ENCODE measurements at regions not wholly inside any gene's neighbourhood (a gene's known extent, or its start where the extent isn't known, plus 50 kb on each side); places are given as distances from the start of the nearest gene placed in this dataset.
"Not testable (repeated sequence)": the region's sequence is repeated elsewhere in the genome, so short reads cannot be mapped to it uniquely, and the experiment has no call there.

DNA sequence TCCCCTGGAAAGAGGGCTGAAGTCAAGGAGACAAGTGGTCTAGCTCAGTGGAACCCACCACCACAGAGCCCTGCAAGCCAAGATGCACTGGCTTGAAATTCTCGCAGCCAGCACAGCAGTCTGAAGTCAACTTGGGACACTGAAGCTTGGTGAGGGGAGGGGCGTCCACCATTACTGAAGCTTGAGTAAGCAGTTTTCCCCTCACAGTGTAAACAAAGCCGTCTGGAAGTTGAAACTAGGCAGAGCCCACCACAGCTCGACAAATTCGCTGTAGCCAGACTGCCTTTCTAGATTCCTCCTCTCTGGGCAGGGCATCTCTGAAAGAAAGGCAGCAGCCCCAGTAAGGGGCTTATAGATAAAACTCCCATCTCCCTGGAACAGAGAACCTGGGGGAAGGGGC lies 87.3 kb upstream of the KITLG start:
- DNase-seq, result not testable (repeated sequence)

DNA sequence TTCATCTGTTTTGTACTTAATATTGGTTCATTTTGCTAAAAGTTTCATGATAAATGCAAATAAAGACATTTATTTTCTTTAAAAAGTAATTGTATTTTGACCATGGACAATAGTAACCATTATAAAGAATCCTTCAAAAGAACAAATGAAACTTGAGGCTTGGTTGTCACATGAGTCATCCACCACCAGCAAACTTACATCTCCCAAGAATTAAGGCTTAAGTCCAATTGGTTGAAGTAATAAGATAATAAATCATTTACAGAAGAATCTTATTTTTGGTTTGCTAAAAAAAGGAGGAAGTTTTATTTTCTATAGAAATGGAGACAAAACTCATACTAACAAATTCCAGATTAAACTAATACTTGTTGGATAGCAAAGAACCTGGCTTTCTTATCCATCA lies 84.8 kb upstream of the KITLG start:
- no peak for DNase-seq

DNA sequence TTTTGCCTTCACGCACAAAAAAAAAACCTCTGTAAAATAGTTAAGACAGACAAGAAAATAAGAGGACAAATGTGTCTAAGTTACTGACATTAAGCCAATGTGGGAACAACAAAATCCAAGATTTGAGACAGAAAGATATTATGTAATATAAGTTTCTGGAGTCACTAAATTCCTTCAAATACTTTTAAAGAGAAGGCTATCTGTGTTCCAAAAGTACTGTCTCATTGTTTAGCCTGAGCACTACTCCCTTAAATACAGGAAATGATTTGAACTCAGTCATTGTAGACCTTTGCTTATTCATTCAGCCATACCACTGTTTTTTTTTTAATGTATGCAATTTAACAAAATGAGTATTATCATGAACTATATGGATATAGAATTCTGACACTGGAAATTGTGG lies 82.7 kb upstream of the KITLG start:
- DNase-seq, result no peak

DNA sequence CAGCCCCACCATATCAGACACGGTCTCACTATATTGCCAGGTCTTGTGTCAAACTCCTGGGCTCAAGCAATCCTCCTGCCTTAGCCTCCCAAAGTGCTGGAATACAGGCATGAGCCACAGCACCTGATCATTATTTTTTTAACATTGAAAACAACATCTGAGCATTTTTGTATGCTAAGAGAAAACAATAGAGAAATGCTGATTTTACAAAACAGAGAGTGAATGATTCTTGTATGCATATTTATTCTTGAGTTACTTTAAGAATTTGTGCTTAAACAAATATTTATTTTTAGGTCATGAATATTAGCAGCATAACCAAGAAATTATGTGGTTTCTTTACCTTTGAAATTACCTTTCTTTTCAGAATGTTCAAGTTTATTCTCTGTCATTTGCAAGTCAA lies 81.8 kb upstream of the KITLG start:
- no peak for DNase-seq

DNA sequence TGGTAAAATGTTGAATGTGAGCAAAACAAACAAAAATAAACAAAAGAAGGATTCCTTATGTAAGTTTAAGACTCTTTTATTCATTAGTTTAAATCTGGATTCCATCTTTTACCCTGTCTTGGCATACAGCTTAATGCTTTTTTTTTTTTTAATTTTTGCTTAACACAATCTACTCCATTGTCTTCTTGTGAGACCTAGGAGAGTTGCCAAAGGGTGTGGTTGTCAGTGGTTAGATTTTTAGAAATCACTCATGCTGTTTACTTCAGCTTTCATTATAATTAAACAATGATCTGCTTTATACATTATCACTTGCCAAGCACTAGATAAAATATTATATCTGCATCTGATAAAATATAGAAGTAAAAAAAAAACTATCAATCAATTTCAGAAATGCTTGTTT lies 77.7 kb upstream of the KITLG start:
- no peak for DNase-seq

DNA sequence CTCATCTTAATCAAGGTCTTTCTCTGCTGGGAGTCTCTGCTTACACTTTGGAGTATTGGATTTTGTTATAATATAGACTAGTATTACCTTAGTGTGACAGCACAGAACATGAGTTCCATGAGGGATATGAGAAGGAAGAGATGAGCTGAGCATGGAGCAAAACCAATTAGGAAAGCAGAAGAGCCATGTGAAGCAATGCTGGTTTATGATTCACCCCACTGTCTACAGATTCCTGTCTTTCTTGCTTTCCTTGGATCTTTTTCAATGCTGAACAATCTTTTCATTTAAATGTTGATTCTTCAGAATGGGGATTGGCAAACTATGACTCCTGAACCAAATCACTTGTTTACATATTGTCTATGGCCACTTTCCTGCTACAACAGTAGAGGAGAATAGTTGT lies 70.4 kb upstream of the KITLG start:
- no peak for DNase-seq

DNA sequence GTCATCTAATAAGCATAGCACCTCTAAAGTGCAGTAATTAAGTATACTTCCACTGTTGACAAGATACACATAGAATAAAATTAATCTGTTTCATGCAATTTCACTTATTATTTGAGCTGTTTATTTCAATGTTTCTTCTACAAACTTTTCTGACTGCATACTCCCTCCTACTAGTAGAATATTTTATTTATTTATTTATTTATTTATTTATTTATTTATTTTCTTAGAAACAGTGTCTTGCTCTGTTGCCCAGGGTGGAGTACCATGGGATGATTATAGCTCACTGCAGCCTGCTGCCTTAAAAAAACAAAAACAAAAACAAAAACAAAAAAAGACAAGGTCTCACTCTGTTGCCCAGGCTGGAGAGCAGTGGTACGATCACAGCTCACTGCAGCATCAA lies 68.4 kb upstream of the KITLG start:
- no peak for DNase-seq

DNA sequence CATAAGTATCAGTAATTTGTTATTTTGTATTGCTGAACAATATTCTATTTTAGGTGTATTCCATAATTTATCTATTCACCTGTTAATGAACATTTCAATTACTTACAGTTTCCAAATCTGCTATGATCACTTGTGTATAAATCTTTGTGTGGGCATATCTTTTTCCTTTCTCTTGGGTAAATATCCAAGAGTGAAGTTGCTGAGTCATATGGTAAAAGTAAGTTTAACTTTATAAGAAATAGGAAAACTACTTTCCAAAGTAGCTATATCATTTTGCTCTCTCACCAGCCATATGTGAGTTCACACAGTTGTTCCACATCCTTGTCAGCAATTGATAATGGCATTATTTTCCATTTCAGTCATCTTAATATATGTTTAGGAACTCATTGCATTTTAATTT lies 66.6 kb upstream of the KITLG start:
- DNase-seq, result no peak

DNA sequence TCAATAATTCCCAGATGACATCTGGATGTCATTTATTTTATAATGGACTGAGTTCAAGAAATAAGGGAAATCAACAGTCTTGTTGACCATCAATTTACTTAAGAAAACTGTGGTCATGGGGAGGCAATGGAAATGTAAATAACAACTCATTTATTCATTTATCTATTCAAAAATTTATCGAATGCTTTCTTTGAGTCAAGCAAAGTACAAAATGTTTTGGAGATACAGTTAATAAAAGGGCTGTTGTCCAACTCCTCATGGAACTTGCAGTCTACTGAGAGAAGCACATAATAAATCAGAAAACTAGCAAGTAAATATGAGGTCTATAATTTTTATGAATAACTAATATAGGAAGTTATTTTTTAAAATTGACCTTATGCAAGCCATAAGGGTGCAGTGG lies 65.5 kb upstream of the KITLG start:
- no peak for DNase-seq

DNA sequence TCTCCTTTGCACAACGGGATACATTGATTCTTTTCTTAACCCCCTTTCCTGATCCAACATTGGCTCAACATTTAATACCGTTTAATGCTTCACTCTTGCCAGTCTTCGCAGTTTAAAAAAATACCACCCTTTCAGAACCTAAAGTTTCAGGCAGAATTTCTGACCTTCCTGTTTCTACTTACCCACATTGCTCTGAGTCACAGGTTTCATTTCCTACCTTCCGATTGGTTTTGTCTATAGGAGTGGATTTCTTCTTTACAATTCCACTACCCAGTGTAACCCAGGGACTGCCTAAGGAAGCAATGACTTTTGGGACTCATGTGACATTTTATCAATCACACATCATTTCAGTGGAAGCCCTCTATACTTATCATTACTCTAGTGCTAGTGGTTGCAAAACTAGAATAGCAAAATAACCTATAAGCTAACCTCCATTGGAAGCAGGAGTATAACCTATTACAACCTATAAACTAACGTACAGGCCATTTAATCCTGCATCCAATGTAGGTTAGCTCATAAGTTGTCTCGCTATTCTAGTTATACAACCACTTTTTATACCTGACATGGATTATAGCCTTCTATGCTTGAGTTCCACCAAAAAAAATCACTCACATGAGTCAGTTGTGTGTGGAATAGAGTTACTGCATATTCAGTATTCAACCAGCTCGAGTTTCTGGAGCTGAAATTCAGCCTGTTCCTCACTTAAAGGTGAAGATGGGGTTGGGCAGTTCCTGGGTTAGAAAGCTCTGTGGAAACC lies 64.9 kb upstream of the KITLG start:
- no peak for DNase-seq

DNA sequence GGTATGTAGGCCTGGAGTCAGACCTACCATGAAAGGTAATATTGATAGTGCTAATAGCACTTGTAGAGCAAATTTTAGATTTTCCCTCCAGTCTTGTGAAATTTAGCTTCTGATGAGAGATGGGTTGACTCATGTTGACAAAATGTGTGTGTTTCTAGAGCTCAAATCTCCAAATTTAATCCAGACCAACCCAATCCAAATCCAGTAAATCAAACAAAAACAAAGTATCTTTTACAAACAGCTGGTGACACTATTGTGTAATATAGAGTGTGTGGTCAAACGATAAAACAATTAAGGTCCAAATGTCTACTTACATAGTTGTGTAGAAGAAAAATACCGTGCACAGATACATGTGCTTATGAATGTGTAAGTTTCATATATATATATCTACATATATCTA lies 63.4 kb upstream of the KITLG start:
- DNase-seq, result no peak

DNA sequence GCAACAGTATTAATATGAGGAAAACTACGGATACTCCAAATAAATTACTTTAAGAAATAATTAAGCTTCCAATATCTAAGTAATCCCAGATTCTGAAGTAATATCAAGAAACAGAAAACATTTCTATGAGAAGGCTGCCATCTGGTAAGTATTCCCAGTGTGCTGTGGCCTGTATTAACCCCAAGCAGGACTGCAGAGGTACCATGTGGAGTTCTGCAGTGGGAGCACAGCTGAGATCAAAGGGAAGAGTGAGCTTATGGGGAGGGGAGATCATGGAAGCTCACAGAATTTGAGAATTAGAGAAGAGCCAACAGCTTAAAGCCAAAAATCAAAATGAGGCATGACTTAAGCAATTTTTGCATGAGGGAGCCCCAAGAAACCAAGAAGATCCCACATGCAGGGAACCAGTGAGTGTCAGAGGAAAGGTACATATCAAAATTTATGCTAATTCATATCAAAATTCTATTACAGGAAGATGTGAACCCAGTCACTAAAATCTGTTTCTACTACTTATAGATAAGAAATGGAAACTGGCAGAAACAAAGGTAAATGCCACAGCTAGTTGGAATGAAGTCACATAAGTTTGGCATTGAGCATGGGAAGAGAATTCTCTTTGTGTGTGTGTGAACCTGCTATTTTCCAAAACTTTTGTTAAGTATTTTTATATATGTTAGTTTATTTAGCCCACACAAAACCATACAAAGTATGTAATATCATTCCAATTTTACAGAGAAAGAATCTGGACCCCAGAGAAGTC lies 62.6 kb upstream of the KITLG start:
- DNase-seq, result no peak

DNA sequence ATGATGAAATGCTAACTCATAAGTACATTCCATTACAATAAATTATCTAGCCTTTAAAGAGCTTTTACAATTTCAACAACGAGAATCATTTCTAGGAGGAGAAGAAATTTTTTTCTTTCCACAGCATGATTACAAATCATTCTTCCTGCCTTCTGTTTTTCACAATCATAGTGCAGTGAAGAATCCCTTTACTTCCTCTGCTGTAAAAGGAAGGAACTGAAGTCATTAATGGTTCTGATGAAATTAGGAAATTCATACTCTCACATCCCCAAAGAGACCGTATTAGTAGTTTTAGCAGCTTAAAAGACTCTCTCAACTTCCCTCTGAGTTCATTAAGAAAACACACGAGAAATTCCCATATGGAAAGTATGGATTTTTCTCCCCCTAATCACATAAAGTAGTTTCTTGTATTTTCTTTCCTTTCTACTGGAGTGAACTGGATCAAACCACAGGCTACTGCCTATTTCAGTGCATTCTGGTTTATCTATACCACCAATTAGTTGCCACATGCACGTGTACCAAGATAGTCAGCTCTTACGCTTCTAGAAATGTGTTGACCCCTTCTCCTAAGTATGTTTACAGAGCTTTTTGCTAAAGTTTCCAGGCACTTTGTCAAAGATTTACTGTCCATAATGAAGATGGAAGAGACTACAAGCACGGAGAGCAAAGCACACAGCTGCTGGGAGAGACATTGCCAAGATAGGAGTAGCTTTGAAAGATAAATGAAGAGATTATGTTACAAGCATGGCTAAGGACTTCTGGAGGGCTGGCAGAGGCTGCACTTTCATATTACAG lies 58.9 kb upstream of the KITLG start:
- peak; percentile 62 for DNase-seq

DNA sequence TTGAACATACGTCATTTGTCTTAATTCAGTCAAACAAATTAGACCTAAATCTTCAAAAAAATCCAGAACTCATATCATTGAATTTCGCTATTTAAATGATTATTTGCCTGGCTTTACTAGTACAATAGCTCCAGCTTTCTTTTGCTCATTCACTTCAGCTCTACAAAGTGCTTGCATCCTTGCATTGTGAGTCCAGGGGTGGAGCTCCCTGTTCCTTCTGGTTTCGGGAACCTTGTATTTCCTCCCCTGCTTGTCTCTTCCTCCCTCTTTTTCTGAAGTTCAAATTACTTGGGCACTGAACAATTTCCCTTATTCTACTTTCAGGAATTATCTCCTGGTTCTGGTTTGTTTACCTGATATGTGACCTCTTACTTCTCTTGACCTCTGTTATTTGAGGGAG lies 58.1 kb upstream of the KITLG start:
- DNase-seq, result no peak

DNA sequence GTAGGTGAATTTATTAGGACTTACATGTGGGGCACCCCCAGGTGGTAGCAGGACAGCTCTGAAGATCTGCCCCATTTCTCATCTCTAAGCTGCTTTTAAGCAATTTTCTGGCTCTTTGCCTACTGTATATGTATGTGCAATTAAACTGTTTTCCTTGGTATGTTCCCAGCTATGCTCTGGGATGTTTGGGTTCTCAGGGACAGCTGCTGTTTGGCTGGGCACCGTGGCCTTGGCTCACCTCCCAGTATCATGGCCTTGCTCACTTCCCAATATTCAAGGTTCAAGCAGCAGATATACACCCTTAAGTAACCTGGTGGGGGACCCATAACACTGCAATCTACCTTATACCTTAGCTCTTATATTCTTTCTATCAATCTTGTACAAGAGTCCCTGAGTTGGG lies 53.7 kb upstream of the KITLG start:
- DNase-seq, result no peak

DNA sequence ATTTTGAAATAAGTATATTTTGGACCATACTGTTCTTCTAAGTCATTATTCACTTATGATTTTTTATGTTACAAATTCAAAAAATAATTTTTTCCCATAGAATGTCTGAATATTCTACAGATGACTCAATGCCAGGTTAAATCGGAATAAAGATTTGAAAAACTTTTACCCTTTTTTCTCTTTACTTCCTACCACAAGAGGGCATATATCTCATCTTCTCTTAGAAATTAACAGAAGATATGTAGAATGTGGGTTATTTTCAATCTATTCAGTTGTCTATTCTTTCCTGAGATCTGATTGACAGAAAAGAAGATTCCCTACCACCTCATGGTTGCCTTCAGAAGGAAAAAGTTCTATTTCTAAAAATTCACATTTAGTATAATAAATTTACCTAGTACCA lies 53.0 kb upstream of the KITLG start:
- no peak for DNase-seq

DNA sequence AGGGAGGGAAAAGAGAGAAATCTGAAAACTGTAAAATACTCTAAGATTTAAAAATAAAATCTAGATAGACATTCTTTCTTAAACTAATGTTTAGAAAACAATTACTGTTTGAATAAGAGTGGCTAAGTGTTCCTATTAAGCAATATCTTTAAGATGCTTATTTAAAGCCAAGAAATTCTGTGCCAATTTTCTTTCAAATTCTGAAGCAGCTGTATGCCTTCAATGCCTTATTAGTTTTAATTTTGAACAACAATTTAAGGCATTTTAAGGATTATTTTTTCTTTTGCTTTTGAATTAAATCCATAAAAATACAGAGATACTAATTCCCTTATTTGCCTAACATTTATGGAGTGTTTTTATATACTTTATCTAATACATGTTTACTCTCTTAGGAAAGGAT lies 50.3 kb upstream of the KITLG start:
- no peak for DNase-seq
